ENCODE measurements at regions not wholly inside any gene's neighbourhood (a gene's known extent, or its start where the extent isn't known, plus 50 kb on each side); places are given as distances from the start of the nearest gene placed in this dataset.

- TF ChIP-seq CTCF (IDR thresholded peaks at IDR 0.05) = no peak
- no peak for TF ChIP-seq EZH2 (IDR thresholded peaks at IDR 0.05)
Observed at GRCh38 chr3:95718168-95718567, 1096.2 kb upstream of the EPHA6 start.

All from neural progenitor cell (in vitro differentiated cells).